HepG2 (cell line): ENCODE measurements at regions not wholly inside any gene's neighbourhood (a gene's known extent, or its start where the extent isn't known, plus 50 kb on each side); places are given as distances from the start of the nearest gene placed in this dataset.

Experiments
- ATAC-seq: fragments of 200-7000 bp; cut with Tn5 transposase; 3 replicates; pipeline ENCODE4 v1.9.1; 2020; ENCODE audit warnings: mild to moderate bottlenecking, moderate library complexity
- BruUV-seq: library from RNA; stranded (reverse); fragments of 400-500 nt; replicated peaks from 2 replicates; lab custom pipeline; 2021; lab: Mats Ljungman, UMichigan
- CTCF ChIA-PET: fragments of 300-600 bp; formaldehyde crosslinking; extraction: SDS; loops from one replicate; lab custom pipeline; 2021; ENCODE audit warnings: low total read pairs, inconsistent platforms, low intra/inter-chr PET ratio; lab: Yijun Ruan, JAX
- POLR2A ChIA-PET: fragments of 350-600 bp; sonication (Branson Sonifier 250); formaldehyde crosslinking; loops from one replicate; lab custom pipeline; 2020; ENCODE audit warnings: antibody characterized with exemption, inconsistent platforms; lab: Yijun Ruan, JAX
- DNase-seq: peaks from one replicate; pipeline ENCODE4 v3.0.0-alpha.2; 2015; ENCODE audit warnings: low spot score
- FAIRE-seq: peaks from 3 replicates; lab custom pipeline; 2011; peaks lifted over from hg19 to GRCh38; lab: Jason Lieb, UNC
- H2AFZ ChIP-seq: one replicate; pipeline ENCODE4 v1.6.1; 2011; ENCODE audit warnings: low read length, inconsistent platforms
- H3K27ac ChIP-seq: fragments of 300-600 bp; 3 replicates; pipeline ENCODE4 v1.8.0; 2011; ENCODE audit warnings: mixed run types, mild to moderate bottlenecking, mixed read lengths, low read length, inconsistent platforms; ENCODE audit not compliant: insufficient read depth; ENCODE audit errors: extremely low read length
- H3K27me3 ChIP-seq, 2 experiments: fragments of 200-600 bp in 1 of 2; 2 replicates in 1 of 2; 3 replicates in 1 of 2; pipeline versions ENCODE4 v1.6.0 to v1.8.0; 2011; ENCODE audit warnings: low read length in 2 of 2, mild to moderate bottlenecking in 2 of 2, moderate library complexity in 2 of 2, inconsistent platforms in 1 of 2; ENCODE audit not compliant: insufficient read depth in 2 of 2, control insufficient read depth in 1 of 2
- H3K36me3 ChIP-seq, 2 experiments: fragments of 200-600 bp in 1 of 2; replicated peaks in 1 of 2; 2 replicates in 1 of 2; 3 replicates in 1 of 2; pipeline versions ENCODE4 v1.5.1 to v1.8.0; 2011; ENCODE audit warnings: low read length in 2 of 2, inconsistent platforms in 1 of 2; ENCODE audit not compliant: insufficient read depth in 2 of 2, control insufficient read depth in 1 of 2
- H3K4me1 ChIP-seq: 2 replicates; pipeline ENCODE4 v1.5.1; 2012; ENCODE audit warnings: low read length, inconsistent platforms; ENCODE audit not compliant: insufficient read depth
- H3K4me2 ChIP-seq: 2 replicates; pipeline ENCODE4 v1.6.0; 2011; ENCODE audit warnings: low read depth, low read length, inconsistent platforms
- H3K4me3 ChIP-seq, 3 experiments: fragments of 200-600 bp in 1 of 3; sonication (generic), shearing (Covaris generic) in 1 of 3; replicated peaks in 1 of 3; 2 replicates each; pipeline ENCODE4 v1.5.1; 2011 to 2016; ENCODE audit warnings: low read length in 3 of 3, inconsistent platforms in 2 of 3, low read depth in 2 of 3, mild to moderate bottlenecking in 2 of 3, control low read depth in 1 of 3, mixed read lengths in 1 of 3; ENCODE audit not compliant: insufficient read depth in 1 of 3
- H3K79me2 ChIP-seq: one replicate; pipeline ENCODE4 v1.6.1; 2011; ENCODE audit warnings: low read length, inconsistent platforms; ENCODE audit not compliant: insufficient read depth
- H3K9ac ChIP-seq: 2 replicates; pipeline ENCODE4 v1.6.0; 2011; ENCODE audit warnings: mild to moderate bottlenecking, low read depth, low read length, inconsistent platforms; ENCODE audit not compliant: insufficient read depth
- H3K9me3 ChIP-seq: 2 replicates; pipeline ENCODE4 v1.5.1; 2012; ENCODE audit warnings: mild to moderate bottlenecking, low read length
- H4K20me1 ChIP-seq: 2 replicates; pipeline ENCODE4 v1.6.0; 2011; ENCODE audit warnings: inconsistent platforms, mild to moderate bottlenecking, low read length, moderate library complexity; ENCODE audit not compliant: insufficient read depth
- ARID2 ChIP-seq: sonication (generic); formaldehyde crosslinking; IDR thresholded peaks from 2 replicates; pipeline ENCODE4 v1.8.1; 2022; ENCODE audit warnings: mild to moderate bottlenecking, missing genetic modification reagents, borderline replicate concordance
- CENPT ChIP-seq: sonication (generic); formaldehyde crosslinking; IDR thresholded peaks from 2 replicates; pipeline ENCODE4 v1.8.0; 2022; ENCODE audit warnings: low read depth, mild to moderate bottlenecking, moderate library complexity, missing genetic modification reagents
- HMG20B ChIP-seq: conservative IDR thresholded peaks from 2 replicates; pipeline ENCODE4 v1.6.1; 2016; ENCODE audit warnings: missing genetic modification reagents, missing compliant biosample characterization
- KMT2B ChIP-seq: IDR thresholded peaks from 2 replicates; pipeline ENCODE4 v1.6.1; 2016; ENCODE audit warnings: missing genetic modification reagents, missing compliant biosample characterization
- MAFK ChIP-seq, 2 experiments: IDR thresholded peaks in 1 of 2; conservative IDR thresholded peaks in 1 of 2; 2 replicates each; pipeline ENCODE4 v1.6.1; 2011; ENCODE audit warnings: improper control_type of control experiment in 2 of 2, low read length in 2 of 2
- MIER2 ChIP-seq: IDR thresholded peaks from 2 replicates; pipeline ENCODE4 v1.6.1; 2016; ENCODE audit warnings: missing biosample characterization, missing genetic modification reagents
- NFKBIZ ChIP-seq: IDR thresholded peaks from 2 replicates; pipeline ENCODE4 v1.6.1; 2018; ENCODE audit warnings: missing genetic modification reagents, missing compliant biosample characterization
- NFYC ChIP-seq: IDR thresholded peaks from 2 replicates; pipeline ENCODE4 v1.6.1; 2016; ENCODE audit warnings: missing genetic modification reagents, missing compliant biosample characterization
- RFXANK ChIP-seq: IDR thresholded peaks from 2 replicates; pipeline ENCODE4 v1.6.1; 2016
- SATB2 ChIP-seq: sonication (generic); formaldehyde crosslinking; IDR thresholded peaks from 2 replicates; pipeline ENCODE4 v1.5.0; 2020; ENCODE audit warnings: missing genetic modification reagents
- YY1 ChIP-seq: IDR thresholded peaks from 2 replicates; pipeline ENCODE4 v1.6.1; 2011; ENCODE audit warnings: low read length, low read depth, moderate library complexity, mild to moderate bottlenecking; ENCODE audit not compliant: insufficient read depth, insufficient replicate concordance
- ZC3H13 ChIP-seq: sonication (generic); formaldehyde crosslinking; IDR thresholded peaks from 2 replicates; pipeline ENCODE4 v1.8.1; 2023; ENCODE audit warnings: mild to moderate bottlenecking, missing genetic modification reagents, moderate library complexity
- ZNF256 ChIP-seq: sonication (generic); formaldehyde crosslinking; conservative IDR thresholded peaks from 2 replicates; pipeline ENCODE4 v1.4.0; 2020; ENCODE audit warnings: missing genetic modification reagents
- ZNF264 ChIP-seq: sonication (generic); formaldehyde crosslinking; IDR thresholded peaks from 2 replicates; pipeline ENCODE4 v1.4.0; 2020; ENCODE audit warnings: missing genetic modification reagents
- ZNF839 ChIP-seq: sonication (generic); formaldehyde crosslinking; IDR thresholded peaks from 2 replicates; pipeline ENCODE4 v1.4.0; 2020; ENCODE audit warnings: missing genetic modification reagents, mild to moderate bottlenecking, borderline replicate concordance
- WGBS: methylation state at CpG from one replicate; pipeline ENCODE4 v1.1.6; 2017; ENCODE audit warnings: low lambda C conversion rate; 5-methylcytosine and 5-hydroxymethylcytosine counted together
- in situ Hi-C: cut with HindIII; loops from 2 replicates; pipeline ENCODE4 v1.10.0; 2017; ENCODE audit warnings: low pct_unique_long_range_greater_than_20kb; ENCODE audit not compliant: extremely low pct_ligation_motif_present
- intact Hi-C: fragments of 100-400 bp; cut with micrococcal nuclease; formaldehyde crosslinking; loops from one replicate; pipeline ENCODE4 v1.10.0; 2022; ENCODE audit not compliant: unreplicated experiment
- TF ChIP-seq, protein P1 (sequence below): IDR thresholded peaks from 2 replicates; pipeline ENCODE4 v1.6.1; 2016; ENCODE audit warnings: missing compliant biosample characterization, missing genetic modification reagents, borderline replicate concordance
- TF ChIP-seq, protein P2 (sequence below): sonication (generic); formaldehyde crosslinking; IDR thresholded peaks from 2 replicates; pipeline ENCODE4 v1.4.0; 2020; ENCODE audit warnings: missing genetic modification reagents; ENCODE audit errors: not compliant biosample characterization
- TF ChIP-seq, protein P3 (sequence below): sonication (generic); formaldehyde crosslinking; conservative IDR thresholded peaks from 2 replicates; pipeline ENCODE4 v1.5.0; 2020; ENCODE audit warnings: missing genetic modification reagents
- TF ChIP-seq, protein P4 (sequence below): sonication (generic); formaldehyde crosslinking; conservative IDR thresholded peaks from 2 replicates; pipeline ENCODE4 v1.8.0; 2022; ENCODE audit warnings: missing genetic modification reagents

DNA sequence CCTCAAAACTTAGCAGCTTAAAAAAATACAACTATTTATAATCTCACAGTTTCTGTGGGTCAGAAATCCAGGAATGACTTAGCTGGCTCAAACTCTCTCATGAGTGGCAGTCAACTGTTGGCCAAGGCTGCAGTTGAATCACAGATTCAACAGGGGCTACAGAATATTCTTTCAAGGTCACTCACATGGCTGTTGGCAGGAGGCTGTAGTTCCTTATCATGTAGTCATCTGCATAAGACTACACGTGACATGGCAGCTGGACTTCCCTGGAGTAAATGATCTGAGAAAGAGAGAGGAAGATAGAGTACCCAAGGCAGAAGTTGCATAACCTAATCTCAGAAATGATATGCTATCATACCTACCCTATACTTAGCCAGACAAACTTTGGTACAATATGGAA is 75.2 kb upstream of the TSPAN2 start:
- ATAC-seq (no peak), DNase-seq (no peak), FAIRE-seq (no peak)
- Histone ChIP-seq H3K9me3 (no peaks in the 10 kb centered on the region), H4K20me1 (no peaks in the 10 kb centered on the region), H3K4me2 (no peak overlapping the region), H3K36me3 (no peaks in the 10 kb centered on the region), H3K27ac (no peak overlapping the region), H3K27me3 (no peaks in the 10 kb centered on the region), H2AFZ (no peak overlapping the region), H3K9ac (no peak overlapping the region), H3K4me1 (no peaks in the 10 kb centered on the region), H3K4me3 (no peak overlapping the region), H3K79me2 (no peaks in the 10 kb centered on the region)
- ChIA-PET CTCF (no interaction called here), POLR2A (no interaction called here)
- whole genome bisulfite sequencing, result 44% methylated on average over 1 of the region's 1 CpG
- BruUV-seq, result no TSS peak
- TF ChIP-seq MAFK (conservative IDR thresholded peaks at IDR 0.05 in 1 of 2, IDR thresholded peaks at IDR 0.05 in 1 of 2; ENCODE audit: low read length in 2 of 2) (no peak), SATB2 (CRISPR knock-in tag) (no peak), ZNF256 (CRISPR knock-in tag) (no peak), RFXANK (CRISPR knock-in tag) (no peak), KMT2B (CRISPR knock-in tag) (no peak), ZNF839 (CRISPR knock-in tag) (no peak), ZNF264 (CRISPR knock-in tag) (no peak), HMG20B (no peak), CENPT (CRISPR knock-in tag) (no peak), ZC3H13 (CRISPR knock-in tag) (no peak), NFKBIZ (no peak), MIER2 (no peak), NFYC (CRISPR knock-in tag) (no peak), ARID2 (CRISPR knock-in tag) (no peak), YY1 (no peak)
- TF ChIP-seq, protein P1, sequence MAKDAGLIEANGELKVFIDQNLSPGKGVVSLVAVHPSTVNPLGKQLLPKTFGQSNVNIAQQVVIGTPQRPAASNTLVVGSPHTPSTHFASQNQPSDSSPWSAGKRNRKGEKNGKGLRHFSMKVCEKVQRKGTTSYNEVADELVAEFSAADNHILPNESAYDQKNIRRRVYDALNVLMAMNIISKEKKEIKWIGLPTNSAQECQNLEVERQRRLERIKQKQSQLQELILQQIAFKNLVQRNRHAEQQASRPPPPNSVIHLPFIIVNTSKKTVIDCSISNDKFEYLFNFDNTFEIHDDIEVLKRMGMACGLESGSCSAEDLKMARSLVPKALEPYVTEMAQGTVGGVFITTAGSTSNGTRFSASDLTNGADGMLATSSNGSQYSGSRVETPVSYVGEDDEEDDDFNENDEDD (CRISPR knock-in tag), result no peak
- TF ChIP-seq, protein P2, sequence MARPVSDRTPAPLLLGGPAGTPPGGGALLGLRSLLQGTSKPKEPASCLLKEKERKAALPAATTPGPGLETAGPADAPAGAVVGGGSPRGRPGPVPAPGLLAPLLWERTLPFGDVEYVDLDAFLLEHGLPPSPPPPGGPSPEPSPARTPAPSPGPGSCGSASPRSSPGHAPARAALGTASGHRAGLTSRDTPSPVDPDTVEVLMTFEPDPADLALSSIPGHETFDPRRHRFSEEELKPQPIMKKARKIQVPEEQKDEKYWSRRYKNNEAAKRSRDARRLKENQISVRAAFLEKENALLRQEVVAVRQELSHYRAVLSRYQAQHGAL (CRISPR knock-in tag), result no peak
- TF ChIP-seq, protein P3, sequence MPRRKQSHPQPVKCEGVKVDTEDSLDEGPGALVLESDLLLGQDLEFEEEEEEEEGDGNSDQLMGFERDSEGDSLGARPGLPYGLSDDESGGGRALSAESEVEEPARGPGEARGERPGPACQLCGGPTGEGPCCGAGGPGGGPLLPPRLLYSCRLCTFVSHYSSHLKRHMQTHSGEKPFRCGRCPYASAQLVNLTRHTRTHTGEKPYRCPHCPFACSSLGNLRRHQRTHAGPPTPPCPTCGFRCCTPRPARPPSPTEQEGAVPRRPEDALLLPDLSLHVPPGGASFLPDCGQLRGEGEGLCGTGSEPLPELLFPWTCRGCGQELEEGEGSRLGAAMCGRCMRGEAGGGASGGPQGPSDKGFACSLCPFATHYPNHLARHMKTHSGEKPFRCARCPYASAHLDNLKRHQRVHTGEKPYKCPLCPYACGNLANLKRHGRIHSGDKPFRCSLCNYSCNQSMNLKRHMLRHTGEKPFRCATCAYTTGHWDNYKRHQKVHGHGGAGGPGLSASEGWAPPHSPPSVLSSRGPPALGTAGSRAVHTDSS (CRISPR knock-in tag), result no peak
- TF ChIP-seq, protein P4, sequence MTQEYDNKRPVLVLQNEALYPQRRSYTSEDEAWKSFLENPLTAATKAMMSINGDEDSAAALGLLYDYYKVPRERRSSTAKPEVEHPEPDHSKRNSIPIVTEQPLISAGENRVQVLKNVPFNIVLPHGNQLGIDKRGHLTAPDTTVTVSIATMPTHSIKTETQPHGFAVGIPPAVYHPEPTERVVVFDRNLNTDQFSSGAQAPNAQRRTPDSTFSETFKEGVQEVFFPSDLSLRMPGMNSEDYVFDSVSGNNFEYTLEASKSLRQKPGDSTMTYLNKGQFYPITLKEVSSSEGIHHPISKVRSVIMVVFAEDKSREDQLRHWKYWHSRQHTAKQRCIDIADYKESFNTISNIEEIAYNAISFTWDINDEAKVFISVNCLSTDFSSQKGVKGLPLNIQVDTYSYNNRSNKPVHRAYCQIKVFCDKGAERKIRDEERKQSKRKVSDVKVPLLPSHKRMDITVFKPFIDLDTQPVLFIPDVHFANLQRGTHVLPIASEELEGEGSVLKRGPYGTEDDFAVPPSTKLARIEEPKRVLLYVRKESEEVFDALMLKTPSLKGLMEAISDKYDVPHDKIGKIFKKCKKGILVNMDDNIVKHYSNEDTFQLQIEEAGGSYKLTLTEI (CRISPR knock-in tag), result no peak
- intact Hi-C loops (no loop called here), in situ Hi-C loops (no loop called here)
